SKM-1 treated with dmso at 0.1 percent for 144 hours (cell line): ENCODE measurements at regions not wholly inside any gene's neighbourhood (a gene's known extent, or its start where the extent isn't known, plus 50 kb on each side); places are given as distances from the start of the nearest gene placed in this dataset.
"Not testable (repeated sequence)": the region's sequence is repeated elsewhere in the genome, so short reads cannot be mapped to it uniquely, and the experiment has no call there.

ENCODE experiments used
- DNase-seq: peaks from one replicate; lab custom pipeline; 2025; ENCODE audit not compliant: unreplicated experiment; lab: John Stamatoyannopoulos, UW

DNA sequence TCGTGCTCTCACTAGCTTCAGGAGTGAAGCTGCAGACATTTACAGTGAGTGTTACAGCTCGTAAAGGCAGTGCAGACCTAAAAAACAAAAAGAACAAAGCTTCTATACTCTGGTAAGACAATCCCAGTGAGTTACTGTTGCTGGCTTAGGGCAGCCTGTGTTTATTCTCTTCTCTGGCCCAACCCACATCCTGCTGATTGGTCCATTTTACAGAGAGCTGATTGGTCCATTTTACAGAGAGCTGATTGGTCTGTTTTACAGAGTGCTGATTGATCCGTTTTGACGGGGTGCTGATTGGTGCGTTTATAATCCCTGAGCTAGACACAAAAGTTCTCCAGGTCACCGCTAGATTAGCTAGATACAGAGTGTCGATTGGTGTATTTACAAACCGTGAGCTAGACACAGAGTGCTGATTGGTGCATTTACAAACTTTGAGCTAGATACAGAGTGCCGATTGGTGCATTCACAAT lies 158.0 kb downstream of the KLRB1 start:
- DNase-seq = not testable (repeated sequence)

- DNase-seq = no peak
Observed at GRCh38 chr12:9449181-9449580, 158.5 kb downstream of the KLRB1 start.

- DNase-seq = not testable (repeated sequence)
Observed at GRCh38 chr12:9448648-9449047, 159.1 kb downstream of the KLRB1 start.

- DNase-seq = peak; percentile 22
Observed at GRCh38 chr12:9447791-9448614, 159.7 kb downstream of the KLRB1 start.

GRCh38 chr12:9446883-9447761 lies 160.6 kb downstream of the KLRB1 start:
- DNase-seq = not testable (repeated sequence)

GRCh38 chr12:9440428-9440827 lies 167.3 kb downstream of the KLRB1 start:
- DNase-seq = not testable (repeated sequence)

DNA sequence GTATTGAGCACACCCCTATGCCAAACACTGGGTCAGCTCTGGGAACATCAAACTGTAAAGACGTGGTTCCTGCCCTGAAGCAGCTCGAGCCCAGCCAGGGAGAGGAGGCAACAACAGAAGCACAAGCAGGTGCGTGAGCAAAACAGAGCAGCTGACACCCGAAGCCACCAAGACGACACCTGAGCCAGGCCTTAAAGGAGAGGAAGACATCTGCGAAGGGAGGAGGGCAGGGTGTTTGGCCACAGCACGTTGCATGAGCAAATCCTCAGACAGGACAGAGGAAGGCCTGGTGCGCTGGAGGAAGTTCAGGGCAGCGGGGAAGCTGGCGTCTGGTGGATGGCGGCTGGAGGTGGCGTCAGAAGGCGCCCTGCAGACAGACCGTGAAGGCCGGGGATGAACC lies 172.0 kb downstream of the KLRB1 start:
- not testable (repeated sequence) for DNase-seq

GRCh38 chr12:9430385-9430784 lies 177.3 kb downstream of the KLRB1 start:
- DNase-seq = not testable (repeated sequence)

- not testable (repeated sequence) for DNase-seq
Observed at GRCh38 chr12:9428856-9429255, 178.9 kb downstream of the KLRB1 start.

GRCh38 chr12:9425429-9425828 lies 182.3 kb downstream of the KLRB1 start:
- not testable (repeated sequence) for DNase-seq

DNA sequence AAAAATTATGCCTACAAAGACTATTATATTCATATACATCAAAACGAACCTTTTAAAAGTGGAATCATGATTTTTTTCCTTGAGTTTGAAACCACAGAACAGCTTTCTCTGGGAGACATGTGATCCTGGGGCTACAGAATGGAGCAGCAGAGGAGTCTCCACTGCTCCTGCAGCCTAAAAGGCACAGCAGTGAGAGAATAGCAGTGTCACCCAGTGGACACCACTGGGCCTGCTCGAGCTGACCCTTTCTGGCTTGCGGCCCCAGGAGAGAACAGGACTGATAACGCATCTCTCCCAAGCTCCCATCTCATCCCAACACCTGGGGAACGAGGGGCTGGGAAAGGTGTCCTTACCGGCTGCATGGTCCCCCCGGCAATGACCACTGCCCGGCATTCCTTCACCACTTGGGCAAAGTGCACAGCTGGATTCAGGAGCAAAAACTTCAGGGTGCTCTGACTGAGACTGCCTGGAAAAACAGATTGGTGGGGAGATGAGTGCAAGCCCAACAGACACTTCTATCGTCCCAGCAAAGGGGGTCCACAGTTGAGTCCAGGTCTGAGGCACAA lies 183.5 kb downstream of the KLRB1 start:
- DNase-seq = not testable (repeated sequence)

DNA sequence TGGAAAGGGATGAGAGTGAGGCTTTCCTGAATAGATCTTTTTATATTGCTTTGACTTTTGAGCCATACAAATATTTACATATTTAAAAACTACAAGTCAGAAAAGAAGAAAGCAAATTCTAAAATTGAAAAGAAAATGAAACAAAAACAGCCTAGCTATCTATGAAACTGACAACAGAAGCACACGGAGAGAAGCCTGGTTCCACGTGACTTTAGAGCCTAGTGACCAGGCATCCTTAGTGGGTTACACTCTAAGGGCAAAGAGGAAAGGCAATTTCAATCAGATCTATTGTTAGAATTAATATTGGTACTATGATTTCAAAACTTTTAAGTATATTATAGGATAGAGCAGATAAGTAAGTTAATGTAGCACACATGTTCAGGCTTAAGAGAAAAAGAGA lies 185.0 kb downstream of the KLRB1 start:
- DNase-seq = not testable (repeated sequence)

DNA sequence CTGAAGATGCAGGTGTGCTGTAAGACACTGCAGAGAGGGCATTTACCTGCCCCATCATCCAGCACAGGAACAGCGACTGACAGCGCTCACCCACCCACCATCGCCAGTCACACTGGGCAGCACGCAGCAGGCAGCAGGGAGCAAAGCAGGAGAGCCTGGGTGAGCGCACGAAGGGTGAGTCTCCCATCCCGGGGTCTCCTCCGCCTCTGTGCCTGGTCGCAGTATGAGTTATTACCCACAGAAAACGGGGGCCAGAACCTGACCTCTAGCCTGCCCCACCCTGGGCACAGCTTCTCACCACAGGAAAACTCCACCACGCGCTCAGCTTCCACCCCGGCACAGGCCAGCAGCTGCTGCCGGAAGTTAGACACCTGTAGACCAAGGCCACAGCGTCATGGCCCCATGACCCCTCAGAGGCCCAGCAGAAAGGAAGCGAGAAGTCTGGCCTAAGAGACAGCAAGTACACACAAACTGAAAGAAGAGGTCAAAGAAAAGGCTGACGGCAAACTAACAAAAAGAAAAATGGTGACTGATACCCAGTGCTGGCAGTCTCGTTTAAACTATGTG lies 186.1 kb downstream of the KLRB1 start:
- not testable (repeated sequence) for DNase-seq

- not testable (repeated sequence) for DNase-seq
Observed at GRCh38 chr12:9420817-9421519, 186.7 kb downstream of the KLRB1 start.

- not testable (repeated sequence) for DNase-seq
Observed at GRCh38 chr12:9418669-9419041, 189.1 kb downstream of the KLRB1 start.

GRCh38 chr12:9417947-9418668 lies 189.6 kb downstream of the KLRB1 start:
- DNase-seq = not testable (repeated sequence)

DNA sequence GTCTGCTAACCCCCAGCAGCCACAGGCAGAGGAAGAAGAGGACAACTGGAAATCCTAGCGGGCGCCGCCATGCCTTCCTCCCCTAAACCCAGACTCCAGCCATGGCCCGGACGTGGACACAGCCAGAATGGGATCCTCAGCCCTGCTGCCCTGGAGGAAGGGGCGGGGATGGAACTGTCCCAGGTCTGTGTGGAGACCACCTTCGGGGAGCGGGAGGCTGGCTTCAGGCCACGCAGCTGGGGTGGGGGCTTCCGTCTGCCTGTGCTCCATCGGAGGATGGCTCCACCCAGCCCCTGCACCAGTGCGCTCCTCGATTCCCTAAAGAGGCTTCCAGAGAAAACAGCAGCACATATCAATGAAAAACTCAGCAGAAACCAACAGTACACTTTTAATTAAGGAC lies 190.4 kb downstream of the KLRB1 start:
- not testable (repeated sequence) for DNase-seq

DNA sequence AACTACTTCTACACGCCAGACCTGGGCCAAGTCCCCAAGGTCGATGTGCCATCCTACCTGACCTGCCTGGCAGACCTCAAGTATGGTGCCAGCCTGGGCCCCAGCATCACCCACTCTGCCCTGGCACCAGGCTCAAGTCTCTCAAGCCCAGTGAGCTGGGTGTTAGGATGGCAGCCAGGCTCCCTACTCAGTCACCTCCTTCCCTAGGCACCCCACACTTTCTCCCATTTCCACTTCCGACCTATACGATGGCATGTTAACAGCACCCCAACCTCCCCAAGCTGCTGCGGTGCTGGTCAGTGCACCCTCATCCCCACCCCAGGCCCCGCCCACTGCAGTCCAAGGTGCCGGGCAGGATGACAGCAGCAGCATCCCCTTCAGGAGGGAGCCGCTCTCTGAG lies 191.4 kb downstream of the KLRB1 start:
- DNase-seq = not testable (repeated sequence)

GRCh38 chr12:9415898-9416297 lies 191.8 kb downstream of the KLRB1 start:
- DNase-seq = not testable (repeated sequence)

- not testable (repeated sequence) for DNase-seq
Observed at GRCh38 chr12:9413862-9414261, 193.9 kb downstream of the KLRB1 start.
